H1 (cell line): ENCODE measurements at regions not wholly inside any gene's neighbourhood (a gene's known extent, or its start where the extent isn't known, plus 50 kb on each side); places are given as distances from the start of the nearest gene placed in this dataset.

Experiments
- ATF2 ChIP-seq: IDR thresholded peaks from 2 replicates; pipeline ENCODE4 v1.6.1; 2012; ENCODE audit warnings: low read length, inconsistent platforms
- CHD7 ChIP-seq: fragments of 300-600 bp; sonication (generic); IDR thresholded peaks from 2 replicates; pipeline ENCODE4 v1.7.1; 2012; ENCODE audit warnings: low read length, moderate library complexity, mild to moderate bottlenecking, inconsistent platforms; ENCODE audit not compliant: insufficient replicate concordance
- CTCF ChIP-seq, 3 experiments: IDR thresholded peaks; 1 replicate in 2 of 3; 2 replicates in 1 of 3; pipeline versions ENCODE4 v1.5.1 to v1.6.1; 2011; ENCODE audit warnings: low read length in 3 of 3, mild to moderate bottlenecking in 3 of 3, inconsistent platforms in 2 of 3, low read depth in 1 of 3, moderate library complexity in 1 of 3; ENCODE audit not compliant: insufficient read depth in 1 of 3; ENCODE audit errors: control extremely low read depth in 1 of 3
- EGR1 ChIP-seq: IDR thresholded peaks from 2 replicates; pipeline ENCODE4 v1.6.1; 2011; ENCODE audit warnings: low read depth, low read length, borderline replicate concordance
- EZH2 ChIP-seq: fragments of 200-600 bp; sonication (generic); IDR thresholded peaks from 2 replicates; pipeline ENCODE4 v1.7.1; 2012; ENCODE audit warnings: low read depth, mild to moderate bottlenecking, moderate library complexity, low read length, inconsistent platforms; ENCODE audit not compliant: severe bottlenecking
- JUN ChIP-seq: IDR thresholded peaks from 2 replicates; pipeline ENCODE4 v1.6.1; 2011; ENCODE audit warnings: low read depth, mild to moderate bottlenecking, improper control_type of control experiment, low read length
- POLR2AphosphoS5 ChIP-seq: IDR thresholded peaks from 2 replicates; pipeline ENCODE4 v1.6.1; 2011; ENCODE audit warnings: low read depth, low read length
- RAD21 ChIP-seq, 2 experiments: IDR thresholded peaks in 1 of 2; conservative IDR thresholded peaks in 1 of 2; 2 replicates each; pipeline ENCODE4 v1.6.1; 2011; ENCODE audit warnings: low read depth in 2 of 2, low read length in 2 of 2, improper control_type of control experiment in 1 of 2, inconsistent platforms in 1 of 2, mild to moderate bottlenecking in 1 of 2, moderate library complexity in 1 of 2

GRCh38 chr1:58353168-58353567 lies 193.4 kb downstream of the OMA1 start:
- TF ChIP-seq EZH2 (no peak), CTCF (IDR thresholded peaks at IDR 0.05; ENCODE audit: control extremely low read depth in 1 of 3, insufficient read depth in 1 of 3, low read depth in 1 of 3, low read length in 3 of 3) (no peak), EGR1 (no peak), JUN (no peak), CHD7 (no peak), ATF2 (no peak), POLR2AphosphoS5 (no peak), RAD21 (IDR thresholded peaks at IDR 0.05 in 1 of 2, conservative IDR thresholded peaks at IDR 0.05 in 1 of 2; ENCODE audit: low read depth in 2 of 2, low read length in 2 of 2) (no peak)
